ENCODE measurements at regions not wholly inside any gene's neighbourhood (a gene's known extent, or its start where the extent isn't known, plus 50 kb on each side); places are given as distances from the start of the nearest gene placed in this dataset.

- H3K4me3 ChIP-seq (ENCODE audit: low read length), result no peak overlapping the region
- no peak for DNase-seq (ENCODE audit: low read depth)
- TF ChIP-seq, protein P1, sequence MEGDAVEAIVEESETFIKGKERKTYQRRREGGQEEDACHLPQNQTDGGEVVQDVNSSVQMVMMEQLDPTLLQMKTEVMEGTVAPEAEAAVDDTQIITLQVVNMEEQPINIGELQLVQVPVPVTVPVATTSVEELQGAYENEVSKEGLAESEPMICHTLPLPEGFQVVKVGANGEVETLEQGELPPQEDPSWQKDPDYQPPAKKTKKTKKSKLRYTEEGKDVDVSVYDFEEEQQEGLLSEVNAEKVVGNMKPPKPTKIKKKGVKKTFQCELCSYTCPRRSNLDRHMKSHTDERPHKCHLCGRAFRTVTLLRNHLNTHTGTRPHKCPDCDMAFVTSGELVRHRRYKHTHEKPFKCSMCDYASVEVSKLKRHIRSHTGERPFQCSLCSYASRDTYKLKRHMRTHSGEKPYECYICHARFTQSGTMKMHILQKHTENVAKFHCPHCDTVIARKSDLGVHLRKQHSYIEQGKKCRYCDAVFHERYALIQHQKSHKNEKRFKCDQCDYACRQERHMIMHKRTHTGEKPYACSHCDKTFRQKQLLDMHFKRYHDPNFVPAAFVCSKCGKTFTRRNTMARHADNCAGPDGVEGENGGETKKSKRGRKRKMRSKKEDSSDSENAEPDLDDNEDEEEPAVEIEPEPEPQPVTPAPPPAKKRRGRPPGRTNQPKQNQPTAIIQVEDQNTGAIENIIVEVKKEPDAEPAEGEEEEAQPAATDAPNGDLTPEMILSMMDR (conservative IDR thresholded peaks at IDR 0.05; ENCODE audit: low read depth, low read length), result no peak
Observed at GRCh38 chr1:232454227-232454886, 175.6 kb downstream of the SIPA1L2 start.

DNA sequence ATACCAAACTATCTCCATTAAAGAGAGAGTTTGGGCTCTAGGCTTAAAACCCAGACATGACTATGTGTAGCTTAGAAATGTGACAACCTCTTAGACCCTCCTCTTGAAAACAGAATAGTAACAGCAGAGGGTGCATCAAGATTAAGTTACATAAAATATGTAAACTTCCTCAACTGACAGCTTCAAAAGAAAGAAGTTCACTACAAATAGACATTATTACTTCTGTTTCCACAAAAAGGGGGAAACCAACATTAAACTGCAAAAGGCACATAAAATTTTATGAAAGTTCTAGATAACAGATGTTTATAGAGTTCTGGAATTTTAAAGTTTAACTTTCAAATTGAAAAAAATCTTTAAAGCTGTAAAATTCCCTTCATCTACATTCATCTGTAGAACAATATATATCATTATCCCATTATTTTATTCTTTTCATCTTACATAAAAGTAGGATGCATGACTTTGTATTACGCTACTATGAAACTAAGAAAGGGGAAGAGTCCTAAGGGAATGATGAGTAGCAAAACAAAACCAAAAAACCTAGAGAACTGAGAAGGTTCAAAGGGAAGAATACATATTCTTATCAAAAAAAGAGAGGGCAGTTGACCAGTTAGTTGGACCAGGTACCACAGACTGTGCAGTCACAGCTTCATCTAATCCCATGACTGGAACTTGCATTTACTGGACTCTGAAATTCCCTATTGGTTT, 177.0 kb downstream of the SIPA1L2 start:
- no peak overlapping the region for H3K4me3 ChIP-seq (ENCODE audit: low read length)
- TF ChIP-seq, protein P1 (conservative IDR thresholded peaks at IDR 0.05; ENCODE audit: low read depth, low read length), result no peak
- DNase-seq (ENCODE audit: low read depth), result no peak

- no peak for DNase-seq (ENCODE audit: low read depth)
- no peak overlapping the region for H3K4me3 ChIP-seq (ENCODE audit: low read length)
- TF ChIP-seq, protein P1 (conservative IDR thresholded peaks at IDR 0.05; ENCODE audit: low read depth, low read length), result no peak
Observed at GRCh38 chr1:232452117-232452516, 177.8 kb downstream of the SIPA1L2 start.

DNA sequence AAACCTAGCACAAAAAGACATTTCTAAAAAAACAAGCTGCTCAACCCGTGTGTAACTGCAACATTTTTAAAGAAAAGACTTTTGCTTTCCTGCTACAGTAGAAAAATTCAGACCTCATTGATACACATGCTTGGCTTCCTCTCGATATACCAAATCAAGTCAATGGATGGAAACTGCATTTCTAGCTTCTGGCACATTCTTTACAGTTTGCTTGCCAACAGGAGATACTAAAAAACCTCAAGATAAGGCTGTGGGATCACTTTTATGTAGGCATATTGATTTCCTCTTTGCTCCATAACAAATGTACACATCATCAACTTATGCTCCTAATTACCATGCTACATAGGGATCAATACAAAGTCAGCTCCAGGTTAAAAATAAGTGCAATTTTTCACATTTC, 178.4 kb downstream of the SIPA1L2 start:
- no peak for DNase-seq (ENCODE audit: low read depth)
- no peak overlapping the region for H3K4me3 ChIP-seq (ENCODE audit: low read length)
- TF ChIP-seq, protein P1 (conservative IDR thresholded peaks at IDR 0.05; ENCODE audit: low read depth, low read length), result no peak

DNA sequence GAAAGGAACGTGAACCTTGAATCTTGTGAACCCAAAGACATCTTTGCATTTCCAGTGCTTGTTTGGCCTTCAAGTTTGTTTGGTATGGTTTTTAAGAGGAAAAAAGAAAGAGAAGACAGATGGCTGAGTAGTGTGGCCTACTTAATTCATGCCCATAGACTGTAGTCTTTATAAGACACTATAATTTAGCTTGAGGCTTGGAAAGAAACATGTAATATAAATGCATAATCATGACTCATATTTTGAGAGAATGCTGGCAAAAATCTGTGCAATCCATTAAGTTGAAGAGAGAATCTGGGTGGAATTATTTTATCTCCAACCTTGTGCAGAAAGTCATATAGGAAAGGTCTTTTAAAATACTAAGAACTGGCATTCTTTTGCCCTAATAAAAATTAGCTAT, 179.3 kb downstream of the SIPA1L2 start:
- no peak overlapping the region for H3K4me3 ChIP-seq (ENCODE audit: low read length)
- TF ChIP-seq, protein P1 (conservative IDR thresholded peaks at IDR 0.05; ENCODE audit: low read depth, low read length), result no peak
- DNase-seq (ENCODE audit: low read depth), result no peak

DNA sequence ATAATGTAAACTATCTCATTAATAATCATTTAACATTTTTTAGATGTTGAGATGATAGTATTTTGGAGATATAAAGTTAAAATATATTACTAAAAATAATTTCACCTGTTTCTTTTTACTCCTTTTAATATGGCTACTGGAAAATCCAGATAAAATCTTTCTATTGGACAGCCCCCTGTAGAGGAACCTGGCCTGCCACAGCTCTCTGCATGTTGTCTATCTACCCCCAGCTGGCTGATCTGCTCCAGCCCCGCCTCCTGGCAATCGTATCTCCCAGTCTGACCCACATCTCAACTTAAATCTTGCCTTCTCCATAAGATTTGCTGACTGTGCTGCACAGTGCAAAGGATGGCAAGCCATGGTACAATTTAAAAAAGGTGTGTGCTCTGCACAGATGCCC, 182.8 kb downstream of the SIPA1L2 start:
- TF ChIP-seq, protein P1 (conservative IDR thresholded peaks at IDR 0.05; ENCODE audit: low read depth, low read length), result no peak
- H3K4me3 ChIP-seq (ENCODE audit: low read length), result no peak overlapping the region
- DNase-seq (ENCODE audit: low read depth), result no peak

Data from retinal pigment epithelial cell (primary cell).